ENCODE measurements at regions not wholly inside any gene's neighbourhood (a gene's known extent, or its start where the extent isn't known, plus 50 kb on each side); places are given as distances from the start of the nearest gene placed in this dataset.

DNA sequence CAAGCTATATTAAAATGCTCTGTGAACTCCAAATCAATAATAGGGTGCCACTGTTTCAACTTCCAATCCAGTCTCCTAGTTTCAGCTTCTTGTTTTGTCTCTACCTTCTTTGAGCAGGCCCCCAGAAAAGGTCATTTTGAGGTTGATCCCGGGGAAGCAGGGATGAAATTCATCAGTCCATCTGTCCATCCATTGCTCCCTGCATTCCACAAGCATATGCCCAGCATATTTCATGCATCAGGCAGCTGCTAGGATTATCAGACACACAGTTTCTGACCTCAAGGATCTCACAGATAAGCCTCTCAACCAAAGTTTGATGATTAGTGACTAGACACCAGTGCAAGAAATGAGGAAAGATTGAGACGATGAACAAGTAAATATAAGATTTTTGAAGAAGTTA, 186.6 kb upstream of the PDE1C start:
- Histone ChIP-seq H3K4me3 (no peak overlapping the region), H3K9me3 (no peaks in the 10 kb centered on the region), H3K36me3 (no peaks in the 10 kb centered on the region), H3K27ac (no peak overlapping the region), H3K27me3 (no peaks in the 10 kb centered on the region), H3K4me1 (no peaks in the 10 kb centered on the region)
- intact Hi-C loops (cut with DNase I; ENCODE audit: low total_unique reads), result no loop called here
- TF ChIP-seq, protein P1, sequence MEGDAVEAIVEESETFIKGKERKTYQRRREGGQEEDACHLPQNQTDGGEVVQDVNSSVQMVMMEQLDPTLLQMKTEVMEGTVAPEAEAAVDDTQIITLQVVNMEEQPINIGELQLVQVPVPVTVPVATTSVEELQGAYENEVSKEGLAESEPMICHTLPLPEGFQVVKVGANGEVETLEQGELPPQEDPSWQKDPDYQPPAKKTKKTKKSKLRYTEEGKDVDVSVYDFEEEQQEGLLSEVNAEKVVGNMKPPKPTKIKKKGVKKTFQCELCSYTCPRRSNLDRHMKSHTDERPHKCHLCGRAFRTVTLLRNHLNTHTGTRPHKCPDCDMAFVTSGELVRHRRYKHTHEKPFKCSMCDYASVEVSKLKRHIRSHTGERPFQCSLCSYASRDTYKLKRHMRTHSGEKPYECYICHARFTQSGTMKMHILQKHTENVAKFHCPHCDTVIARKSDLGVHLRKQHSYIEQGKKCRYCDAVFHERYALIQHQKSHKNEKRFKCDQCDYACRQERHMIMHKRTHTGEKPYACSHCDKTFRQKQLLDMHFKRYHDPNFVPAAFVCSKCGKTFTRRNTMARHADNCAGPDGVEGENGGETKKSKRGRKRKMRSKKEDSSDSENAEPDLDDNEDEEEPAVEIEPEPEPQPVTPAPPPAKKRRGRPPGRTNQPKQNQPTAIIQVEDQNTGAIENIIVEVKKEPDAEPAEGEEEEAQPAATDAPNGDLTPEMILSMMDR (IDR thresholded peaks at IDR 0.05), result no peak
- TF ChIP-seq POLR2A (IDR thresholded peaks at IDR 0.05), result no peak
- no peak for DNase-seq

DNA sequence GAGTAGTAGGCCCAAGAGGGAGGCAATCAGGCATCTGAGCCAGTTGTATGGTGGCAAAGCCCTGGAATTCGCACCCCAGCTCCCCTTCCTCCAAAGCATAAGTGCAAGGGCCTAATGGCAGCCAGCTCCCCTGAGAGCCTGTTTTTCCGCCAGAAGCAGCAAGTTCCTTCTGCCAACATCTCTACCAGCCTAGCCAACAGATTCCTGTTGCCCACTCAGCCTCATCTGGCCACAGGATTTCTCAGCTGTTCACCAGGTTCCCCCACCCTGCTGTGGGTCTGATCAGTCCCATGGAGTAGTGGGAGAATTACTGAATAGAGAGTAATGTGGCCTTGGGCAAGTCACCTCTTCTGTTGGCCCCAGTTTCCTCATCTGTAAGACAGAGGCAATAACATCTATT, 186.2 kb upstream of the PDE1C start:
- H3K4me3 ChIP-seq, result no peak overlapping the region
- no peak for DNase-seq
- H3K9me3 ChIP-seq, result no peaks in the 10 kb centered on the region
- H3K36me3 ChIP-seq, result no peaks in the 10 kb centered on the region
- no peaks in the 10 kb centered on the region for H3K27me3 ChIP-seq
- H3K27ac ChIP-seq, result no peak overlapping the region
- no peaks in the 10 kb centered on the region for H3K4me1 ChIP-seq
- intact Hi-C loops (cut with DNase I; ENCODE audit: low total_unique reads), result no loop called here
- no peak for TF ChIP-seq POLR2A (IDR thresholded peaks at IDR 0.05)
- TF ChIP-seq, protein P1 (IDR thresholded peaks at IDR 0.05), result no peak

DNA sequence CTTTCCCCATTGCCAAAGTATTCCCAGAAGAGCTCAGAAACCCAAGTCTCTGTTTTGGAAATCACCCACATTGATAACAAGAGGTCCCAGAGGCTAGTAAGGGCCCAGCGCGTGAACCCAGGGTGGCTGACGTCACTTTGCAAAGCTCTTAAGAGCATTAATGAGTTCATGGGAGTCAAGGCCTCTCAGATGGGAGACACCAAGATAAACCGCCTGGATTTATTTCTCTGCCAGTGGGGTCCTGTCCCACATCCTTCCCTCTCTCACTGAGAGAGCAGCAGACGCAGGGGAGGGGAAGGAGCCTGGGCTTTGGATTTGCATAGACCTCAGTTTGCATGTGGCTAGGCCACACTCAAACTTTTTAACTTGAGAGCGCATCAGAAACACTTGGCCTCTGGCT, 184.8 kb upstream of the PDE1C start:
- no peak for TF ChIP-seq POLR2A (IDR thresholded peaks at IDR 0.05)
- TF ChIP-seq, protein P1 (IDR thresholded peaks at IDR 0.05), result no peak

DNA sequence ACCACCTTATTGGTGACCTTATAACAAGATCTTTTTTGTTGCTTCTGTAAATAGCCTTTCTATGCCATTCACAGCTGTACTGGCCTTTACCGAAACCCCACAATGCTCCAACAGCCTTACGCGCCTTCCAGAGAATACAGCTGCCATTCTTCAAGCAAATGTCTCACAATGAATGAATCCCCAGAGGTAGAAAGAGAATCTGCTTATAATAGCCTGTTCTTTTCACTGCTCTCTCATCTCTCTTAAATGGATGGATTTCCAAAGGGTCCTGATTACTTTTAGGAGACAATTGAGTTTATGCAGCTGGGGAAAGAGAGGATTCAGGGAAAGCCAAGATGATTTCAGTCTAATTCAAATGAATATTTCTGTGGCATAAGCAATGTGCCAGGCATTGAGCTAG, 183.1 kb upstream of the PDE1C start:
- Histone ChIP-seq H3K27me3 (no peaks in the 10 kb centered on the region), H3K4me3 (no peak overlapping the region), H3K9me3 (no peaks in the 10 kb centered on the region), H3K27ac (no peak overlapping the region), H3K4me1 (no peaks in the 10 kb centered on the region), H3K36me3 (no peaks in the 10 kb centered on the region)
- intact Hi-C loops (cut with DNase I; ENCODE audit: low total_unique reads), result no loop called here
- no peak for TF ChIP-seq POLR2A (IDR thresholded peaks at IDR 0.05)
- TF ChIP-seq, protein P1 (IDR thresholded peaks at IDR 0.05), result no peak
- DNase-seq, result no peak

More for the DNA sequence above, 184.8 kb upstream of the PDE1C start:
- Histone ChIP-seq H3K4me3 (no peak overlapping the region), H3K9me3 (no peaks in the 10 kb centered on the region), H3K27ac (no peak overlapping the region), H3K4me1 (no peaks in the 10 kb centered on the region), H3K36me3 (no peaks in the 10 kb centered on the region), H3K27me3 (no peaks in the 10 kb centered on the region)
- no peak for DNase-seq
- intact Hi-C loops (cut with DNase I; ENCODE audit: low total_unique reads), result no loop called here

DNA sequence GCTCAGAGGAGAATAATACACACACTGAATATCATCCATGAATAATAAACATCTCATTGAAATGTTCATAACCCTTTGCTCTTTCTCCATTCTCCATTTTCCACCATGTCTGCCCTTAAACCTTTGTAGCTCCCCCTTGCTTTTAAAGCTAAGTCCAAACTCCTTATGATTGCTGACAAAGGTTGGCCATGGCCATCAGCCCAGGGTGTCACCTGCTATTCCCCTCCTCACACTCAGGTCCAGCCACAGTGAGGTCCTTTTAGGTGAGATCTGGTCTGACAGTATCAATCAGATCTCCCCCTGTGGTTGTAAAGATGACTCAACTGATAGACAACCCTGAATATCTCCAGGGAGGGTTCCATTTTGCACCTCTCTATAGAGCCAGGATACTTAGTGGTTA, 181.5 kb upstream of the PDE1C start:
- no peaks in the 10 kb centered on the region for H3K4me1 ChIP-seq
- no peaks in the 10 kb centered on the region for H3K27me3 ChIP-seq
- intact Hi-C loops (cut with DNase I; ENCODE audit: low total_unique reads), result no loop called here
- H3K36me3 ChIP-seq, result no peaks in the 10 kb centered on the region
- no peaks in the 10 kb centered on the region for H3K9me3 ChIP-seq
- H3K4me3 ChIP-seq, result no peak overlapping the region
- DNase-seq, result no peak
- no peak for TF ChIP-seq POLR2A (IDR thresholded peaks at IDR 0.05)
- TF ChIP-seq, protein P1 (IDR thresholded peaks at IDR 0.05), result no peak
- H3K27ac ChIP-seq, result no peak overlapping the region

All from uterus (tissue), 3 donors.